A549 (cell line): ENCODE measurements at regions not wholly inside any gene's neighbourhood (a gene's known extent, or its start where the extent isn't known, plus 50 kb on each side); places are given as distances from the start of the nearest gene placed in this dataset.

Experiments
- ATAC-seq, 2 experiments: fragments of 200-7000 bp in 1 of 2; fragments of >200 bp in 1 of 2; cut with Nextera tagmentation in 1 of 2; cut with Tn5 transposase in 1 of 2; 3 replicates each; pipeline versions ENCODE4 v1.8.0 to v1.9.1; 2018 to 2020; ENCODE audit warnings: mild to moderate bottlenecking in 1 of 2, moderate library complexity in 1 of 2
- CTCF ChIA-PET: fragments of 300-600 bp; sonication (Branson Sonifier 250); formaldehyde crosslinking; extraction: SDS; loops from one replicate; lab custom pipeline; 2021; ENCODE audit warnings: antibody characterized with exemption, inconsistent platforms; lab: Yijun Ruan, JAX
- POLR2A ChIA-PET: fragments of 350-600 bp; formaldehyde crosslinking; extraction: SDS; loops from one replicate; lab custom pipeline; 2021; ENCODE audit warnings: antibody characterized with exemption, inconsistent platforms; lab: Yijun Ruan, JAX
- DNase-seq, 2 experiments: peaks; one replicate each; pipeline versions ENCODE4 v3.0.0 to v3.0.0-alpha.2; 2011 to 2016; ENCODE audit warnings: low read depth in 1 of 2, low spot score in 1 of 2
- FAIRE-seq: peaks from 2 replicates; lab custom pipeline; 2011; peaks lifted over from hg19 to GRCh38; lab: Jason Lieb, UNC
- H3K27ac ChIP-seq, 2 experiments: fragments of >200 bp; sonication (Bioruptor Twin); formaldehyde crosslinking; 3 replicates each; pipeline ENCODE4 v1.5.1; 2016 to 2017
- H3K4me1 ChIP-seq: fragments of >200 bp; sonication (Bioruptor Twin); formaldehyde crosslinking; 3 replicates; pipeline ENCODE4 v1.6.1; 2016
- H3K4me2 ChIP-seq: fragments of >200 bp; sonication (Bioruptor Twin); formaldehyde crosslinking; 3 replicates; pipeline ENCODE4 v1.6.1; 2016
- H3K4me3 ChIP-seq: fragments of >200 bp; sonication (Bioruptor Twin); formaldehyde crosslinking; 3 replicates; pipeline ENCODE4 v1.5.1; 2016
- H3K9me3 ChIP-seq: fragments of >200 bp; sonication (Bioruptor Twin); formaldehyde crosslinking; 3 replicates; pipeline ENCODE4 v1.6.1; 2016
- BCL3 ChIP-seq: fragments of >200 bp; sonication (Bioruptor Twin); formaldehyde crosslinking; IDR thresholded peaks from 3 replicates; pipeline ENCODE4 v1.6.1; 2016
- GATA3 ChIP-seq: IDR thresholded peaks from 2 replicates; pipeline ENCODE4 v1.6.1; 2012; ENCODE audit warnings: borderline replicate concordance
- HMGXB4 ChIP-seq: fragments of 250-450 bp; sonication (Bioruptor Pico); IDR thresholded peaks from 2 replicates; pipeline ENCODE4 v1.5.0; 2021; ENCODE audit warnings: mild to moderate bottlenecking, moderate library complexity, borderline replicate concordance
- JUN ChIP-seq, 2 experiments: fragments of >200 bp; sonication (Bioruptor Twin); formaldehyde crosslinking; IDR thresholded peaks; 2 replicates in 1 of 2; 3 replicates in 1 of 2; pipeline ENCODE4 v1.6.1; 2016 to 2017
- KDM1A ChIP-seq: fragments of 200-600 bp; sonication (generic); IDR thresholded peaks from 2 replicates; pipeline ENCODE4 v1.6.1; 2016; ENCODE audit warnings: low read depth, mild to moderate bottlenecking
- MYC ChIP-seq: IDR thresholded peaks from 2 replicates; pipeline ENCODE4 v1.6.1; 2012; ENCODE audit warnings: mild to moderate bottlenecking, inconsistent platforms, low read length, improper control_type of control experiment, borderline replicate concordance
- NR3C1 ChIP-seq: fragments of >200 bp; sonication (Bioruptor Twin); formaldehyde crosslinking; IDR thresholded peaks from 3 replicates; pipeline ENCODE4 v1.6.1; 2017
- POLR2AphosphoS2 ChIP-seq: conservative IDR thresholded peaks from 2 replicates; pipeline ENCODE4 v1.6.1; 2012; ENCODE audit warnings: low read length, improper control_type of control experiment, inconsistent platforms
- RARB ChIP-seq: fragments of 250-450 bp; sonication (Bioruptor Pico); IDR thresholded peaks from 2 replicates; pipeline ENCODE4 v1.8.0; 2021; ENCODE audit warnings: mild to moderate bottlenecking, moderate library complexity
- REST ChIP-seq: fragments of 200-600 bp; sonication (generic); IDR thresholded peaks from 2 replicates; pipeline ENCODE4 v1.6.1; 2016; ENCODE audit warnings: antibody characterized with exemption, mild to moderate bottlenecking, moderate library complexity
- RNF2 ChIP-seq: fragments of 200-600 bp; sonication (generic); IDR thresholded peaks from 2 replicates; pipeline ENCODE4 v1.6.1; 2016; ENCODE audit warnings: low read depth, mild to moderate bottlenecking, antibody characterized with exemption, moderate library complexity, borderline replicate concordance
- ZNF302 ChIP-seq: fragments of 250-450 bp; sonication (Bioruptor Pico); IDR thresholded peaks from 2 replicates; pipeline ENCODE4 v1.9.0; 2021; ENCODE audit warnings: inconsistent platforms, mild to moderate bottlenecking, moderate library complexity
- ZSCAN20 ChIP-seq: fragments of 250-450 bp; sonication (Bioruptor Pico); IDR thresholded peaks from 2 replicates; pipeline ENCODE4 v1.8.0; 2022; ENCODE audit warnings: mild to moderate bottlenecking, moderate library complexity
- WGBS: methylation state at CpG from one replicate; pipeline ENCODE4 v1.1.6; 2017; ENCODE audit errors: missing lambda C conversion rate; 5-methylcytosine and 5-hydroxymethylcytosine counted together

GRCh38 chr10:124249196-124249595 is 155.8 kb upstream of the CHST15 start:
- ChIA-PET POLR2A (no interaction called here), CTCF (no interaction called here)
- no peaks in the 10 kb centered on the region for H3K4me1 ChIP-seq
- DNase-seq (no peak), ATAC-seq (no peak), FAIRE-seq (no peak)
- TF ChIP-seq BCL3 (no peak), MYC (no peak), RARB (CRISPR knock-in tag) (no peak)
- no peak overlapping the region for H3K4me3 ChIP-seq
- H3K4me2 ChIP-seq = no peak overlapping the region
- 49% methylated on average over 6 of the region's 6 CpGs for WGBS
- H3K27ac ChIP-seq = no peak overlapping the region
- H3K9me3 ChIP-seq = no peaks in the 10 kb centered on the region

GRCh38 chr10:124248056-124249045 is 155.0 kb upstream of the CHST15 start:
- no peak overlapping the region for H3K4me3 ChIP-seq
- TF ChIP-seq POLR2AphosphoS2 (no peak), JUN (IDR thresholded peaks at IDR 0.05) (no peak), ZNF302 (no peak), GATA3 (no peak), ZSCAN20 (CRISPR knock-in tag) (no peak), NR3C1 (no peak), KDM1A (no peak), HMGXB4 (no peak), RNF2 (no peak)
- TF ChIP-seq, all 56 proteins: peak for 0
- no peak for DNase-seq
- ChIA-PET CTCF (interaction anchor here (0.9 kb wide), 1 partner anchor 41 kb away, joined by 3 read pairs; no protein-coding TSS in a partner anchor), POLR2A (no interaction called here)
- H3K9me3 ChIP-seq = no peaks in the 10 kb centered on the region
- ATAC-seq = no peak
- no peak overlapping the region for H3K4me2 ChIP-seq
- no peak overlapping the region for H3K27ac ChIP-seq
- no peaks in the 10 kb centered on the region for H3K4me1 ChIP-seq
- FAIRE-seq = no peak
- WGBS = 55% methylated on average over 18 of the region's 18 CpGs

- ChIA-PET POLR2A (no interaction called here), CTCF (interaction anchor here (1.0 to 1.3 kb wide), 2 partner anchors 12 to 251 kb away, joined by 3 to 4 read pairs; no protein-coding TSS in a partner anchor)
- no peak overlapping the region for H3K4me2 ChIP-seq
- DNase-seq = no peak
- ATAC-seq = no peak
- 61% methylated on average over 7 of the region's 11 CpGs for WGBS
- no peak for FAIRE-seq
- H3K27ac ChIP-seq = no peak overlapping the region
- no peak overlapping the region for H3K4me3 ChIP-seq
- TF ChIP-seq REST (no peak), NR3C1 (no peak)
- no peaks in the 10 kb centered on the region for H3K9me3 ChIP-seq
- no peaks in the 10 kb centered on the region for H3K4me1 ChIP-seq
Measured at GRCh38 chr10:124245806-124246440, 152.5 kb upstream of the CHST15 start.
